ENCODE measurements at regions not wholly inside any gene's neighbourhood (a gene's known extent, or its start where the extent isn't known, plus 50 kb on each side); places are given as distances from the start of the nearest gene placed in this dataset.

GRCh38 chr16:56087626-56088025, 103.7 kb upstream of the GNAO1 start:
- no peak for DNase-seq

GRCh38 chr16:56081371-56081770, 109.9 kb upstream of the GNAO1 start:
- DNase-seq = no peak

GRCh38 chr16:56075732-56076388, 115.4 kb upstream of the GNAO1 start:
- no peak for DNase-seq

GRCh38 chr16:56073508-56073907, 117.8 kb upstream of the GNAO1 start:
- no peak for DNase-seq

- no peak for DNase-seq
These were observed 119.2 kb upstream of the GNAO1 start for GRCh38 chr16:56072096-56072495.

- no peak for DNase-seq
These were observed 122.5 kb upstream of the GNAO1 start for GRCh38 chr16:56068816-56069215.

GRCh38 chr16:56068314-56068713, 123.0 kb upstream of the GNAO1 start:
- DNase-seq = no peak

GRCh38 chr16:56067406-56067805, 123.9 kb upstream of the GNAO1 start:
- no peak for DNase-seq

- DNase-seq = no peak
These were observed 124.7 kb upstream of the GNAO1 start for GRCh38 chr16:56066617-56067016.

- DNase-seq = no peak
These were observed 128.2 kb upstream of the GNAO1 start for GRCh38 chr16:56063111-56063510.

GRCh38 chr16:56057151-56057550, 134.1 kb upstream of the GNAO1 start:
- no peak for DNase-seq

- no peak for DNase-seq
These were observed 140.4 kb upstream of the GNAO1 start for GRCh38 chr16:56050916-56051315.

GRCh38 chr16:56048425-56049105, 142.7 kb upstream of the GNAO1 start:
- no peak for DNase-seq

- DNase-seq = no peak
These were observed 143.7 kb upstream of the GNAO1 start for GRCh38 chr16:56047307-56048234.

- DNase-seq = no peak
These were observed 148.9 kb upstream of the GNAO1 start for GRCh38 chr16:56042416-56042815.

- DNase-seq = peak; percentile 35
These were observed 149.6 kb upstream of the GNAO1 start for GRCh38 chr16:56041556-56042140.

- no peak for DNase-seq
These were observed 152.7 kb upstream of the GNAO1 start for GRCh38 chr16:56038564-56039098.

GRCh38 chr16:56032072-56032471, 156.9 kb upstream of the CES5A start:
- no peak for DNase-seq

GRCh38 chr16:56029026-56029425, 153.9 kb upstream of the CES5A start:
- no peak for DNase-seq

- no peak for DNase-seq
These were observed 147.6 kb upstream of the CES5A start for GRCh38 chr16:56022818-56023217.

- DNase-seq = no peak
These were observed 144.1 kb upstream of the CES5A start for GRCh38 chr16:56019274-56019673.

GRCh38 chr16:56013962-56014552, 138.9 kb upstream of the CES5A start:
- DNase-seq = no peak

- DNase-seq = no peak
These were observed 137.3 kb upstream of the CES5A start for GRCh38 chr16:56012482-56012811.
